IPS-18a (cell line): ENCODE measurements at regions not wholly inside any gene's neighbourhood (a gene's known extent, or its start where the extent isn't known, plus 50 kb on each side); places are given as distances from the start of the nearest gene placed in this dataset.

Source experiments
- H3K27ac ChIP-seq: one replicate; pipeline ENCODE4 v1.5.1; 2013; ENCODE audit warnings: low read length
- H3K27me3 ChIP-seq: one replicate; pipeline ENCODE4 v1.6.1; 2013; ENCODE audit warnings: mild to moderate bottlenecking, low read length; ENCODE audit not compliant: control insufficient read depth, insufficient read depth
- H3K36me3 ChIP-seq: one replicate; pipeline ENCODE4 v1.6.1; 2013; ENCODE audit warnings: low read depth, low read length; ENCODE audit not compliant: control insufficient read depth
- H3K4me1 ChIP-seq: one replicate; pipeline ENCODE4 v1.6.1; 2013; ENCODE audit warnings: low read depth, low read length; ENCODE audit not compliant: control insufficient read depth
- H3K4me3 ChIP-seq: one replicate; pipeline ENCODE4 v1.5.1; 2013; ENCODE audit warnings: low read length
- H3K9ac ChIP-seq: one replicate; pipeline ENCODE4 v1.6.1; 2013; ENCODE audit warnings: mild to moderate bottlenecking, low read length, moderate library complexity
- H3K9me3 ChIP-seq: one replicate; pipeline ENCODE4 v1.6.1; 2013; ENCODE audit warnings: low read depth, low read length; ENCODE audit not compliant: control insufficient read depth

DNA sequence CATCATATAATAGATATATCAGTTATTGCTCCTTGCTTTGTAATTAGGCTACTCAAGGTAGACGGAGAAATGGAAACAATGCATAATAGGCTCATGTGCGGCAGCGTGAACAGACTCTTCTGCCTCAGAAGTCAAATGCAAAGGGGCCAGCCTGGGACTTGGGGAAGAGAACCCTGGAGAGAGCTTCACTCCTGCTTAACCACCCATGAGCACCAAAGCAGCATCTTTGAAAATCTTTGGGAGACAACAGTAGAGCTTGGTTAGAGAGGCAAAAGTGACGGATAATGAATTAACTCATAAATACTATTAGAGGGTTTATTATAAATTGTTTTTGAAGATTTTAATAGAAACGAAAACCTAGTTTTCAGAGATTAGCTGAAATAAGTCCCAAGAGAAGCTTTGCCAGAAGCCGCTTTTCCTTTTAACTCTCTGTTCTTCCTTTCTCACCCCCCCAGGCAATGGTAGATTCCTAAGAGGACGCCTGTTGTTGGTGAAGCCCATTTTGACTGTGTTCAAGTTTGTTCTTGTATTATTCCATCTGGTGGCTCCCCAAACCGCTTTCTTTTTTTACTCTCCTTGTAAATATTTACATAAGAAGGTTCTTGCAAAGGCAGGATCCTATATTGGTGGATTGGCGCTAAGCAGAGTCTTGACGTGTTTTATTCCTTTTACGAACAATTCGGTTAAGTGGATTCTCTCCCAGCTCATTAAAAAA is 196.0 kb upstream of the TPRG1 start:
- Histone ChIP-seq H3K4me3 (no peak overlapping the region), H3K36me3 (no peaks in the 10 kb centered on the region)

DNA sequence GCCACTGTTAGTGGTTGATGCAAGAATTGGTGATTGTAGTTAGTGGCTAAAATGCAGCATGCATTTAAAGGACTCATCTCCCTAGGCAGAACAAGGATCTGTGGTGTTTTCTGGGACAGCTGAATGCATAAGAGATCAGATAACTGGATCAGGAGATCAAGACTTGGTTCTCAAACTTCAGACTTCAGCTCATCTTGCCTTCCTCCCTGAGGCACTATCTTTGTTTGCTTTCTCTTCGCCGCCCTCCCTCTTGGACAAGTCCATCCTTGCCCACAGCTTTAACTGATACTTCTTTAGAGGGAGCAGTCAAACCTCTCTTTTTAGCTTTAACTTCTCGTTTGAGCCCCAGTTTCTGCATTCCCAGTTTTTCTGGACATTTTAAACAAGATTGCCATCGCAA is 195.4 kb upstream of the TPRG1 start:
- no peak overlapping the region for H3K4me3 ChIP-seq

More for the DNA sequence above, 196.0 kb upstream of the TPRG1 start:
- Histone ChIP-seq H3K9me3 (no peaks in the 10 kb centered on the region), H3K4me1 (no peaks in the 10 kb centered on the region), H3K27ac (no peak overlapping the region), H3K27me3 (no peaks in the 10 kb centered on the region), H3K9ac (no peak overlapping the region)

DNA sequence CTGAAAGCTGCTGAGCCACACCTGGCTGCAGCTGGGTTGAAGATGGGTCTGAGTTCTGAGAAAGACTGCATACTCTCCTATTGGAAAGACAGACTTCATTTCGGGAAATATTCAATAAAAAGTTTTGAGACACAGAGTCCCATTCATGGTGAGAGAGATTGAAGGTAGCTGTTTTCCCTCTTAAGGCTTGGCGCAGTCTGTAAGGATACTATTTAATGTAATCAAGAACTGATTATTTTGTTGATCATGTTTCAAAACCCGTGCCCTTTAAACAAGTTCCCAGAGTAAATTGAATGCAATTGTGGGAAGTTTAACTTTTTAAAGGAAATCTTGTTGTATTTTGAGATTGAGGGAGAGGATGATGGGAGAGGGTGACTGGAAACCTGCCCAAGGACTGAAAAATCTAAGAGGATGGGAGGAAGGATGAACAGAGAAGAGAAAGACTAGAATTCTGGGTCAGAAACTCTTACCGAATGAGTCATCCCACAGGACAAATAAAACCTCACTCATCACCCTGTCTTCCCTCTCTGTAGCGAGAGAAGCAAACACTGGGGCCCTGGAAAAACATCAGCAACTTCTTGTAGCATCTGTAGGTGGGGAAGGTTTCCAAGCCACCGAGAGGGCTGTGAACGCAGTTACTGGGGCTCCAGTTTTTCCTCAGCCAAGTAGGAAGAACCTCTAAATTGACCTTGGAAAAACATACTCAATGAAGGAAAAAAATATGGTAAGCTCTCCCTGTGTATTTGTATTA is 193.2 kb upstream of the TPRG1 start:
- Histone ChIP-seq H3K36me3 (no peaks in the 10 kb centered on the region), H3K4me1 (no peaks in the 10 kb centered on the region), H3K9ac (no peak overlapping the region), H3K27ac (no peak overlapping the region), H3K27me3 (no peaks in the 10 kb centered on the region), H3K4me3 (no peak overlapping the region), H3K9me3 (no peaks in the 10 kb centered on the region)

More for the DNA sequence above, 195.4 kb upstream of the TPRG1 start:
- Histone ChIP-seq H3K4me1 (no peaks in the 10 kb centered on the region), H3K27me3 (no peaks in the 10 kb centered on the region), H3K36me3 (no peaks in the 10 kb centered on the region), H3K9ac (no peak overlapping the region), H3K9me3 (no peaks in the 10 kb centered on the region), H3K27ac (no peak overlapping the region)

DNA sequence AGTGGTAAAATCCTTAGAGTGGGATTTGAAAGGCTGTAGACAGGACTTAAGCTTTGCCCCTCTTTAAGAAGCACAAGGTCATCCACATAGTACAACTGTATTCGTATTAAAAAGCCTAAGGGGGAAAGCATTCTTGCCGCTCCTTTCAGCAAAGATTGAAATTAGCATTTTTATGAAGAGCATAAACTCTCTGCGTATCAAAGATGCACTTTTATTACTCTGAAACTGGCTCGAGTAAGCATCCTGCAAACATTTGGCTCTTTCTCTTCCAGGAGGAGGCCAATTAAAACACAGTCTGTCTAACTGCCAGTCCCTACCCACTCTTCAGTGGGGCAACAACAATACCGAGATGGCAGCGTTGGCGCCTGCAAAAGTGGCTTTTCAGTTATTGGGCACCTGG is 192.5 kb upstream of the TPRG1 start:
- H3K27ac ChIP-seq, result no peak overlapping the region

DNA sequence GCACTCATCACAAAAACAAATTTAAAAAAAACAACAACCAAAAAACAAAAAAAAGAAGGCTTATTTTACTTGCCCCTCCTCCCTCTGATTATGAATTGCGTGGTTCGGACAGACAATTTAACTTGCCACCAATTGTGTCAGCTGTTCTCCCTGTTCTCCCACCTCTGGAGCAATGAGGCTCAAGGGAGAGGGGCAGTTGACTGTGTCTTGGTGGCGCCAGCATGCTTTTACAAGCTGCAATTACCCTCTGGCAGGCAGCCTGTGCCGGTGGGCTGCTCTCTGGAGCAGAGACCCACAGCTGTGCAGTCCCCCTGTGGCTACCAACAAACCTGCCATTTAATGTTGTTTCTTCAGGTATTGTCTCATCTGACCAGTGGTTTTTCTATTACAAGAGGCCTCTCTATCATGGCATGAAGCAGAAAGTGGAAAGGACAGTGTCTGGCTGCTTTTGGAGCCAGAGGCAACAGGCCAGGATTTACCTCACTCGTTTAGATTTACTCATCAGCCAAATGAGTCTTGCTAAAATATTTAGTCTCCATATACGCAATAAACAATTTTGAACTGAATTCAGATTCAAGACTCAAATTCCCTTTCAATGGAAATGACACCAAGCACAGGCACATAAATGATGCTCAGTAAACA is 192.0 kb upstream of the TPRG1 start:
- Histone ChIP-seq H3K27me3 (no peaks in the 10 kb centered on the region), H3K9ac (no peak overlapping the region), H3K9me3 (no peaks in the 10 kb centered on the region), H3K4me3 (no peak overlapping the region), H3K36me3 (no peaks in the 10 kb centered on the region), H3K27ac (no peak overlapping the region), H3K4me1 (no peaks in the 10 kb centered on the region)

More for the DNA sequence above, 192.5 kb upstream of the TPRG1 start:
- H3K9me3 ChIP-seq, result no peaks in the 10 kb centered on the region
- no peak overlapping the region for H3K4me3 ChIP-seq
- no peaks in the 10 kb centered on the region for H3K27me3 ChIP-seq
- no peaks in the 10 kb centered on the region for H3K4me1 ChIP-seq
- no peaks in the 10 kb centered on the region for H3K36me3 ChIP-seq
- H3K9ac ChIP-seq, result no peak overlapping the region

DNA sequence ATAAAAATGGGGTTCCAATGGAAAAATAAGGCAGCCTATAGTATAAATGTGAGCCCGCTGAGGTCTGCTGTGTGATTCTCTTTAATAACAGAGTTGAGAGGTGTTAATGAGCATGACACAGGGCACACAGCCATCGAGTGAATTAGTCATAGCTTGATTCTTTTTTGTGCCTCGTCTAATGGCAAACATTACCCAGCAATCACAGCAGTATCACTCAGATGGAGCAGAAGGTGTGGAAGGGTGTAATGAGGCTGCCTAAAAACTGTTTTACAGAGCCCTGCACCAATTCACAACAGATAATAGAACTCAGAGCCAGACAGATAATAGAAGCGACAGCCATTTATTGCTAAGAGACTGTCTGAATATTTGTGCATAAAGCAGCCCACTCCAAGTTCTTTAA is 178.6 kb upstream of the TPRG1 start:
- no peak overlapping the region for H3K27ac ChIP-seq

DNA sequence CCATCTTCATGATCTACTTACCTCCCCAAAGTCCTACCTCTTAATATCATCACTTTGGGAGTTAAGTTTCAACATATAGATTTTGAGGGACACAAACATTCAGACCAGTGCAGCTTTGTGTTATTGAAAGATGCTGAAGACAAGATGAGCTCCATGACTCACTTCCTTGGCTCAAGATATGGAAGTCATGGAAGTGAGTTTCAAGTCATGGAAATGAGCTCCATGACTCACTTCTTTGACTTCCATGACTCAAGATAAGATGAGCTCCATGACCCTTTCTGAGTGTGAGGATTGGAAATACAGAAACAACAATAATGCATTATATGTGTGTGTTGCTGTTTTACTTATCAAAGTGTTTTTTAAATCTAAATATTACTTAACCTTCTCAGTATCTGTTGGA is 170.2 kb upstream of the TPRG1 start:
- H3K4me3 ChIP-seq, result no peak overlapping the region
- H3K27ac ChIP-seq, result no peak overlapping the region
- no peaks in the 10 kb centered on the region for H3K36me3 ChIP-seq
- no peak overlapping the region for H3K9ac ChIP-seq
- H3K27me3 ChIP-seq, result no peaks in the 10 kb centered on the region
- H3K4me1 ChIP-seq, result no peaks in the 10 kb centered on the region
- H3K9me3 ChIP-seq, result no peaks in the 10 kb centered on the region

More for the DNA sequence above, 178.6 kb upstream of the TPRG1 start:
- Histone ChIP-seq H3K4me1 (no peaks in the 10 kb centered on the region), H3K36me3 (no peaks in the 10 kb centered on the region), H3K9me3 (no peaks in the 10 kb centered on the region), H3K27me3 (no peaks in the 10 kb centered on the region), H3K9ac (no peak overlapping the region), H3K4me3 (no peak overlapping the region)

DNA sequence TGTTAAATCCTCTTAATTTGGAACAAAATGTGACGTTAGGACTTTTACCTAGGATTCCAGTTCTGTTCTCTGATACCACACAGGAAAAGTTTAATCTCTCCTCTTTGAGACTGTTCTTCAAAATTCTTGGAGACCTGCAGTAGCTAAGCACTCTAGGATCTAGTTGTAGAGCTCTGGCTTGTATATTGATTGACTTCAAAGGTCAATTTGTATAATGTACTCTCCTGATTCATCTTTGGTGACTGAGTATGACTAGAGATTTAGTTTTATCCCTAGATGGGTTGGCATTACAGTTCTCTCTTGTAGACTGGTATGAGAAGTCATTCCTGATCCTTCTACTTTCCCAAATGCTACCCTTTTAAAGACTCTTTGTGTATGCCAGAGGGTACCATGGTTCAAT is 168.4 kb upstream of the TPRG1 start:
- Histone ChIP-seq H3K4me3 (no peak overlapping the region), H3K27ac (no peak overlapping the region)

DNA sequence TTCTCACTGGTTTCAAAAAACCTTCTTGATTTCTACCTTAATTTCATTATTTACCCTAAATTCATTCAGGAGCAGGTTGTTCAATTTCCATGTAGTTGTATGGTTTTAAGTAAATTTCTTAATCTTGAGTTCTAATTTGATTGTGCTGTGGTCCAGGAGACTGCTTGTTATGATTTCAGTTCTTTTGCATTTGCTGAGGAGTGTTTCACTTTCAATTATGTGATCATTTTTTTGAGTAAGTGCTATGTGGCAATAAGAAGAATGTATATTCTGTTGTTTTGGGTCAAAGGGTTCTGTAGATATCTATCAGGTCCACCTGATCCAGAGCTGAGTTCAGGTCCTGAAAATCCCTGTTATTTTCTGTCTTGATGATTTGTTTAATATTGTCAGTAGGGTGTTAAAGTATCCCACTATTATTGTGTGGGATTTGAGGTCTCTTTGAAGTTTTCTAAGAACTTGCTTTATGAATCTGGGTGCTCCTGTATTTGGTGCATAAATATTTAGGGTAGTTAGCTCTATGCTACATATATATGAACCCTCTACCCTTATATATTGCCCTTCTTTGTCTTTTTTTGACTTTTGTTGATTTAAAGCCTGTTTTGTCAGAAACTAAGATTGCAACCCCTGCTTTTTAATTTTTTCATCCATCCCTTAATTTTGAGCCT is 158.4 kb upstream of the TPRG1 start:
- Histone ChIP-seq H3K27ac (no peak overlapping the region), H3K36me3 (no peaks in the 10 kb centered on the region), H3K4me1 (no peaks in the 10 kb centered on the region), H3K9ac (no peak overlapping the region), H3K9me3 (no peaks in the 10 kb centered on the region), H3K4me3 (no peak overlapping the region), H3K27me3 (no peaks in the 10 kb centered on the region)

More for the DNA sequence above, 168.4 kb upstream of the TPRG1 start:
- H3K27me3 ChIP-seq, result no peaks in the 10 kb centered on the region
- H3K9ac ChIP-seq, result no peak overlapping the region
- no peaks in the 10 kb centered on the region for H3K36me3 ChIP-seq
- H3K9me3 ChIP-seq, result no peaks in the 10 kb centered on the region
- no peaks in the 10 kb centered on the region for H3K4me1 ChIP-seq

DNA sequence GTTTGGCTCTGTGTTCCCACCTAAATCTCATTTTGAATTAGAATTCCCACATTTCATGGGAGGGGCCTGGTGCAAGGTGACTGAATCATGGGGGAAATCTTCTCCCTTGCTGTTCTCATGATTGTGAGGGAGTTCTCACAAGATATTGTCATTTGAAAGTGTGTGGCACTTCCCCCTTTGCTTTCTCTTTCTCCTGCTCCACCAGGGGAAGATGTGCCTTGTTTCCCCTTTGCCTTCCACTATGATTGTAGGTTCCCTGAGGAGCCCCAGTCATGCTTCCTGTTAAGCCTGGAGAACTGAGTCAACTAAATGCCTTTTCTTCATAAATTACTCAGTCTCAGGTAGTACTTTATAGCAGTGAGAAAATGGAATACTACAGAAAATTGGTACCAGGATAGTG is 157.2 kb upstream of the TPRG1 start:
- Histone ChIP-seq H3K4me3 (no peak overlapping the region), H3K27ac (no peak overlapping the region), H3K9me3 (no peaks in the 10 kb centered on the region), H3K36me3 (no peaks in the 10 kb centered on the region), H3K27me3 (no peaks in the 10 kb centered on the region), H3K4me1 (no peaks in the 10 kb centered on the region), H3K9ac (no peak overlapping the region)
